Activated CD8-positive, alpha-beta memory T cell treated with anti-CD3 and anti-CD28 coated beads for 1 hour (primary cell): ENCODE measurements at regions not wholly inside any gene's neighbourhood (a gene's known extent, or its start where the extent isn't known, plus 50 kb on each side); places are given as distances from the start of the nearest gene placed in this dataset.
"Not testable (repeated sequence)": the region's sequence is repeated elsewhere in the genome, so short reads cannot be mapped to it uniquely, and the experiment has no call there.

ENCODE experiments used
- DNase-seq, 2 donors: peaks; one replicate each; pipeline ENCODE4 v3.0.0-alpha.2; 2020; ENCODE audit warnings: low read depth in 1 of 2; ENCODE audit errors: extremely low read depth in 1 of 2

- no peak for DNase-seq
Measured at GRCh38 chr13:83731113-83731512, 151.2 kb downstream of the SLITRK1 start.

GRCh38 chr13:83730674-83731073 is 151.6 kb downstream of the SLITRK1 start:
- DNase-seq = no peak

GRCh38 chr13:83722443-83722842 is 159.8 kb downstream of the SLITRK1 start:
- DNase-seq = no peak

GRCh38 chr13:83716121-83716520 is 166.2 kb downstream of the SLITRK1 start:
- no peak for DNase-seq

GRCh38 chr13:83714236-83714635 is 168.0 kb downstream of the SLITRK1 start:
- no peak for DNase-seq

GRCh38 chr13:83710133-83710515 is 172.2 kb downstream of the SLITRK1 start:
- no peak for DNase-seq

- no peak for DNase-seq
Measured at GRCh38 chr13:83709426-83710132, 172.7 kb downstream of the SLITRK1 start.

- DNase-seq = no peak
Measured at GRCh38 chr13:83702021-83702420, 180.3 kb downstream of the SLITRK1 start.

GRCh38 chr13:83692800-83693199 is 189.5 kb downstream of the SLITRK1 start:
- no peak for DNase-seq

GRCh38 chr13:83691966-83692365 is 190.3 kb downstream of the SLITRK1 start:
- DNase-seq = no peak

GRCh38 chr13:83681547-83681946 is 200.7 kb downstream of the SLITRK1 start:
- no peak for DNase-seq

GRCh38 chr13:83677985-83678384 is 204.3 kb downstream of the SLITRK1 start:
- no peak for DNase-seq

- DNase-seq = no peak
Measured at GRCh38 chr13:83672612-83673011, 209.7 kb downstream of the SLITRK1 start.

- no peak for DNase-seq
Measured at GRCh38 chr13:83667606-83668005, 214.7 kb downstream of the SLITRK1 start.

- no peak for DNase-seq
Measured at GRCh38 chr13:83666141-83666540, 216.1 kb downstream of the SLITRK1 start.

- no peak for DNase-seq
Measured at GRCh38 chr13:83657281-83657680, 225.0 kb downstream of the SLITRK1 start.

- DNase-seq = not testable (repeated sequence)
Measured at GRCh38 chr13:83642617-83643016, 239.7 kb downstream of the SLITRK1 start.

- no peak for DNase-seq
Measured at GRCh38 chr13:83634601-83635000, 247.7 kb downstream of the SLITRK1 start.

GRCh38 chr13:83633746-83634145 is 248.5 kb downstream of the SLITRK1 start:
- no peak for DNase-seq

- DNase-seq = no peak
Measured at GRCh38 chr13:83622422-83622784, 259.9 kb downstream of the SLITRK1 start.

- no peak for DNase-seq
Measured at GRCh38 chr13:83621765-83622421, 260.4 kb downstream of the SLITRK1 start.

GRCh38 chr13:83620530-83621220 is 261.6 kb downstream of the SLITRK1 start:
- no peak for DNase-seq
